ENCODE measurements at regions not wholly inside any gene's neighbourhood (a gene's known extent, or its start where the extent isn't known, plus 50 kb on each side); places are given as distances from the start of the nearest gene placed in this dataset.

GRCh38 chr3:76310667-76311066 lies 525.3 kb upstream of the ZNF717 start:
- Histone ChIP-seq H4K20me1 (replicated peaks; ENCODE audit: control insufficient read depth, insufficient read depth, low read length) (no peaks in the 10 kb centered on the region), H3K4me3 (no peak overlapping the region), H3K4me2 (ENCODE audit: insufficient read depth, low read length) (no peak overlapping the region), H3K79me2 (ENCODE audit: control insufficient read depth, insufficient read depth, low read length) (no peaks in the 10 kb centered on the region), H3K36me3 (ENCODE audit: control insufficient read depth, insufficient read depth, low read length) (no peaks in the 10 kb centered on the region), H3K9me3 (replicated peaks; ENCODE audit: control insufficient read depth, insufficient read depth, low read depth, low read length) (no peaks in the 10 kb centered on the region), H3K9ac (ENCODE audit: insufficient read depth in 1 of 2, low read depth in 2 of 2, low read length in 2 of 2) (no peak overlapping the region), H3K9me1 (ENCODE audit: control insufficient read depth, insufficient read depth, low read length) (no peaks in the 10 kb centered on the region), H2AFZ (ENCODE audit: low read depth, low read length) (no peak overlapping the region), H3K27ac (ENCODE audit: extremely low read depth, low read depth, low read length) (no peak overlapping the region), H3K4me1 (replicated peaks in 1 of 2; ENCODE audit: control insufficient read depth in 2 of 2, insufficient read depth in 2 of 2, low read length in 2 of 2) (no peaks in the 10 kb centered on the region), H3K27me3 (ENCODE audit: control insufficient read depth in 2 of 2, insufficient read depth in 2 of 2, low read length in 2 of 2) (no peaks in the 10 kb centered on the region)
- ChIA-PET POLR2A (no interaction called here), CTCF (ENCODE audit: low intra/inter-chr PET ratio) (no interaction called here)
- no TSS peak for BruUV-seq (replicated peaks)
- in situ Hi-C loops (cut with MboI): no loop called here
- intact Hi-C loops (cut with micrococcal nuclease): no loop called here
- DNase-seq (ENCODE audit: extremely low read depth in 1 of 4, low spot score in 3 of 4) (no peak), FAIRE-seq (no peak), ATAC-seq (no peak)
- 1% methylated on average over 7 of the region's 7 CpGs for WGBS (ENCODE audit: insufficient coverage, low coverage, missing lambda C conversion rate)
- TF ChIP-seq ETS2 (tag; IDR thresholded peaks at IDR 0.05; ENCODE audit: borderline replicate concordance, poor library complexity, severe bottlenecking) (no peak), SMAD3 (CRISPR knock-in tag; conservative IDR thresholded peaks at IDR 0.05) (no peak), THAP12 (CRISPR knock-in tag; IDR thresholded peaks at IDR 0.05) (no peak), SMARCE1 (IDR thresholded peaks at IDR 0.05) (no peak), PHTF2 (CRISPR knock-in tag; IDR thresholded peaks at IDR 0.05) (no peak), RBM39 (optimal IDR thresholded peaks at IDR 0.05; ENCODE audit: low read depth, low read length) (no peak), ZNF277 (CRISPR knock-in tag; IDR thresholded peaks at IDR 0.05; ENCODE audit: borderline replicate concordance) (no peak), SIN3A (IDR thresholded peaks at IDR 0.05; ENCODE audit: borderline replicate concordance in 2 of 2, control insufficient read depth in 1 of 2, low read depth in 2 of 2, low read length in 2 of 2) (no peak), STAT6 (CRISPR knock-in tag; IDR thresholded peaks at IDR 0.05) (no peak), ZNF589 (CRISPR knock-in tag; IDR thresholded peaks at IDR 0.05; ENCODE audit: low read depth) (no peak), ZNF75A (CRISPR knock-in tag; IDR thresholded peaks at IDR 0.05) (no peak), XRCC3 (IDR thresholded peaks at IDR 0.05) (no peak), TCF7 (IDR thresholded peaks at IDR 0.05; ENCODE audit: borderline replicate concordance) (no peak), ARNT (IDR thresholded peaks at IDR 0.05) (no peak), SRSF9 (IDR thresholded peaks at IDR 0.05; ENCODE audit: borderline replicate concordance, low read depth, low read length) (no peak), CTCF (IDR thresholded peaks at IDR 0.05 in 2 of 3, conservative IDR thresholded peaks at IDR 0.05 in 1 of 3; ENCODE audit: insufficient read depth in 2 of 3, low read depth in 1 of 3, low read length in 3 of 3) (no peak)

Data from K562 (cell line).